GM06990 (cell line): ENCODE measurements at regions not wholly inside any gene's neighbourhood (a gene's known extent, or its start where the extent isn't known, plus 50 kb on each side); places are given as distances from the start of the nearest gene placed in this dataset.

Experiments used
- DNase-seq: peaks from one replicate; pipeline ENCODE4 v3.0.0-alpha.2; 2011; ENCODE audit not compliant: insufficient read length; ENCODE audit errors: extremely low read depth
- H3K27me3 ChIP-seq: replicated peaks from 2 replicates; pipeline ENCODE4 v1.6.0; 2011; ENCODE audit warnings: low read length; ENCODE audit not compliant: control insufficient read depth, insufficient read depth
- H3K36me3 ChIP-seq: 2 replicates; pipeline ENCODE4 v1.5.1; 2011; ENCODE audit warnings: low read length; ENCODE audit not compliant: control insufficient read depth, insufficient read depth
- H3K4me3 ChIP-seq: replicated peaks from 2 replicates; pipeline ENCODE4 v1.5.1; 2011; ENCODE audit warnings: low read depth, mild to moderate bottlenecking, control low read depth, low read length
- CTCF ChIP-seq: IDR thresholded peaks from 2 replicates; pipeline ENCODE4 v1.5.1; 2011; ENCODE audit warnings: low read length, control low read depth, mild to moderate bottlenecking, inconsistent platforms; ENCODE audit not compliant: insufficient read depth, poor library complexity, severe bottlenecking

DNA sequence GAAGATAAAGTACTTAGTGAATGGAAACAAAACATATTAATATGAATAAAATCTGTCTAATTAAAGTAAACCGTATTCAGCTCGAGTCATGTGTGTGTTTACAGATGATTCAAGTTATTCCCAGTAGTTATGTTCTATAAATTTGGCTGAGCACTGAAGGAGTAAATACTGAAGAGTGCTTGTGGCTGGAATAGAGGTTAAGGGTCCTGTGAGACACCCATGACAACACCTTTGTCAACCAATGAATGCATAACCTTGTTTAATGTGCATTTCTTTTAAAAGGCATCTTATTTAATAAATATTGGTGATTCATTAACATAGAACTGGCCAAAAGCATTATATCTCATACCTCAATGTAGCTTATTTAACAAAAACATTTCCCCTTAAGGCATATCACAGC is 577.8 kb upstream of the SLITRK5 start:
- no peaks in the 10 kb centered on the region for H3K36me3 ChIP-seq
- no peak for DNase-seq
- H3K4me3 ChIP-seq = no peak overlapping the region
- no peaks in the 10 kb centered on the region for H3K27me3 ChIP-seq
- TF ChIP-seq CTCF = no peak

DNA sequence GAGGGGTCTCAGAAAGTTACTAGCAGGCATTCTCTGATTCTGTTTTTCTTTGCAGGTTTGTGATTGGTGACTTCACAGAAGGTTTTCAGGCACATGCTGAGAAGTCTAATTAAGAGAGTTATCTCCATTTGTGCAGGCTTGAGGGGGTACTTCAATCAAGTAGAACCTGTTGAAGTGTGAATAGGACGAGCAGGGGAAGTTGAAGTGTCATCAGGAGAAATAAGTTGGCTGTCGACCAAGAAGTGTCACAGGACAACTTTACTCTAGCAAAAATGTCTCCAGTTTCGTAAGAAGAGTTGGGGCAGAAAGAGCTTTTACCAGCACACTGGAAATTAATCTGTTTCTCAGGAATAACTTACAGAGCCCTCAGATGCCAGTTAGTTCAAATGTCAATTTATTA is 576.5 kb upstream of the SLITRK5 start:
- Histone ChIP-seq H3K36me3 (no peaks in the 10 kb centered on the region), H3K4me3 (no peak overlapping the region), H3K27me3 (no peaks in the 10 kb centered on the region)
- TF ChIP-seq CTCF = no peak
- DNase-seq = no peak

- no peak for TF ChIP-seq CTCF
- no peaks in the 10 kb centered on the region for H3K36me3 ChIP-seq
- H3K4me3 ChIP-seq = no peak overlapping the region
- no peaks in the 10 kb centered on the region for H3K27me3 ChIP-seq
- DNase-seq = no peak
These were observed 570.7 kb upstream of the SLITRK5 start for GRCh38 chr13:87100431-87100830.

- no peaks in the 10 kb centered on the region for H3K27me3 ChIP-seq
- no peak for TF ChIP-seq CTCF
- DNase-seq = no peak
- no peaks in the 10 kb centered on the region for H3K36me3 ChIP-seq
- H3K4me3 ChIP-seq = no peak overlapping the region
These were observed 563.5 kb upstream of the SLITRK5 start for GRCh38 chr13:87107651-87108050.

GRCh38 chr13:87120476-87120875 is 550.7 kb upstream of the SLITRK5 start:
- no peak for DNase-seq
- no peak for TF ChIP-seq CTCF
- Histone ChIP-seq H3K36me3 (no peaks in the 10 kb centered on the region), H3K27me3 (no peaks in the 10 kb centered on the region), H3K4me3 (no peak overlapping the region)

- no peak for TF ChIP-seq CTCF
- Histone ChIP-seq H3K4me3 (no peak overlapping the region), H3K27me3 (no peaks in the 10 kb centered on the region), H3K36me3 (no peaks in the 10 kb centered on the region)
- no peak for DNase-seq
These were observed 548.6 kb upstream of the SLITRK5 start for GRCh38 chr13:87122551-87122950.
